Neural cell (in vitro differentiated cells): ENCODE measurements at regions not wholly inside any gene's neighbourhood (a gene's known extent, or its start where the extent isn't known, plus 50 kb on each side); places are given as distances from the start of the nearest gene placed in this dataset.
"Not testable (repeated sequence)": the region's sequence is repeated elsewhere in the genome, so short reads cannot be mapped to it uniquely, and the experiment has no call there.

Source experiments
- CTCF ChIP-seq: fragments of 450-650 bp; IDR thresholded peaks from 2 replicates; pipeline ENCODE4 v1.5.1; 2014; ENCODE audit warnings: antibody characterized with exemption, mild to moderate bottlenecking, moderate library complexity; ENCODE audit not compliant: poor library complexity, severe bottlenecking
- EP300 ChIP-seq: fragments of 450-650 bp; conservative IDR thresholded peaks from 2 replicates; pipeline ENCODE4 v1.6.1; 2014; ENCODE audit warnings: antibody characterized with exemption, mild to moderate bottlenecking, moderate library complexity; ENCODE audit not compliant: poor library complexity, severe bottlenecking

GRCh38 chr10:44246700-44247099, 138.2 kb downstream of the CXCL12 start:
- not testable (repeated sequence) for TF ChIP-seq CTCF, EP300
